HG02678 (cell line): ENCODE measurements at regions not wholly inside any gene's neighbourhood (a gene's known extent, or its start where the extent isn't known, plus 50 kb on each side); places are given as distances from the start of the nearest gene placed in this dataset.

Experiments
- ATAC-seq: cut with Tn5 transposase; IDR thresholded peaks from one replicate; pipeline ENCODE4 v1.9.1; 2021; ENCODE audit warnings: mild to moderate bottlenecking, moderate library complexity; ENCODE audit not compliant: unreplicated experiment

DNA sequence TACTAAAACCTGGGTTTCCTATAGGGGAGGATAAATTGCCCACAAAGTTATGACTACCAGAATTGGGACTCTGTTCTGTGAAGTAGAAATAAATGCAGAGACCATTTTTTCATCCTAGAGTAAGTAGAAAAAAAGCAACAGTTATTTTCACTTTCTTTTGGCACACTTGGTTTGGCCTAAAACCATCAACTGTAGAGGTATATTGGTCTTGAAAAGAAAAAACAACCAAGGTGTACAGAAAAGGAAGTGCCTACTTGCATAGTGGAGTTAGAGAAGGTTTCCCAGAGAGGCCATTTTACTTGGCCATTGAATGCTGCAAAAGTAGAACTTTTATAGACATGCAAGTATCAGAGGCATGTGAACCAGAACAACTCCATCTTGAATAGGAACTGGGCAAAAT is 89.4 kb upstream of the TACR1 start:
- peak; percentile 44 for ATAC-seq

DNA sequence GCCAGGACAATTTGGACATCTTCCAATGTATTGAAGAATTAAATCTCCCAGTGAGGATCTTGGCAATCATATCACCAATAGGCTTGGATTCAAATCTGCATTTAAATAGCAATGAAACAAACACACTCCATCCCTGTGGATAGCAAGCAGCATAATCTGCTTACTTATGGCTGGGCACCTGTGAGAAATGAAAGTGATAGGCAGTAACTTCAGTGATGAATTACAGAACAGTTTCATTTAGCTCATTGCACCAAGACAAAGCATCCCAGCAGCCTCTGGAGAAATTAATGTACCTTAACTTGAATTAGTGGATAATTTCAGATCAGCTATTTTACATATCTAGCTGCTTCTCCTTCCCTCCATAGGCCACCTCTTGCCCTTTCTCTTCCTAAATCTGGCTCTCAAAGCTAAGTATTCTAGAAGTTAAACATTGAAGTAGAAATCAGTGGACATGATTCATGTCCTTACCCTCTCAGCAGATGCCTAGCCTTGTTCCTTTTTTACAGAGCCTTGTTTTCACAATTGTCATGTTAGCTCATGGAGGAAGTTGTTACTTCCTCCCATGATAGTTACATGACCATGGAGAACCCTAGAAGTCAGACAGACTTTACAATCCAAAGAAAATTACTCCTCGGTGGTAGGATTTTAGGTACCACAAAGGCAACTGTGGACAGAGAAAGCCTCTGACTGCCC is 88.5 kb upstream of the TACR1 start:
- ATAC-seq: peak; percentile 53

DNA sequence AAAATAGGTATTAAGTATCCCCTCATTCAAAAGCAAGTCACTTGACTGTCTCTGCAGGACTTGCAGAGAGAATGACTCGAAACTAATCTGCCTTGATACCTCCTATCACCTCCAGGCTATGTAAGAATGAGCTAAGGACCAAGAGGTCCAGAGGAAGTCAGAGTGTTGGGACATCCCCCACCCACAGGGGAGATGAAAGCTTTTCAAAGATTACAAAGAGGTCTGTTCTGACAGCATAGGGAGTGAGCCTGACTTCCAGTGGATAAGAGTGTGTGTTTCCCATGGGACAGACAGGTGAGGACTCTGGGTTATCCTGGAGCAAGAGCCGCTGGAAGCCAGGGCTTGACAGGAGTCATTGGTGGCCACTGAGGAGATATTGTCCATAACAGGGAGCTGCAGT is 85.0 kb upstream of the TACR1 start:
- ATAC-seq: peak; percentile 45

DNA sequence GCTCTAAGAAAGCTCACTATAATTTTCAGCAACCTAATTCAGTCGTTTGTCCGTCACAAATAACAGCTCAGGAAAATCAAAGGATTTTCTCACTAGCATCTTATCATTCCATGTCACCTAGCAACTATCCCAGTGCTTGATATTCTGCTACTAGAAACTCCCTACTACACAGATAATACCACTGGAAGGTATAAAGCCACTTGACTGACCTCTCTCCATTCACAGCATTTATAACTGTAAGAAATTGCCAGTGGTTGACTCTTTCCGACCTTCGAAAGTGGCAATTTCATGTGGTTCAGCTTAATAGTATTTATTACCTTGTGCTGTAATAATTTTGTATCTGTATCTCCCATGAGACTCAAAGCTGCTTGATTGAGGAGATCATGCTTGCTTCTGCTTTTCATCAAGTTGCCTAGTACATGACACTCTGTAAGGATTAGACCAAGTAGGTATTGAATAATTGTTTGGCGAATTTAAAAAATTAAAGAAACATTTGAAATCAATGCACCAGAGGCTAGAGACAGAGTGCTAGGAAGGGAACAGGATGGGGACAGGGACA is 79.6 kb upstream of the TACR1 start:
- ATAC-seq: no peak

DNA sequence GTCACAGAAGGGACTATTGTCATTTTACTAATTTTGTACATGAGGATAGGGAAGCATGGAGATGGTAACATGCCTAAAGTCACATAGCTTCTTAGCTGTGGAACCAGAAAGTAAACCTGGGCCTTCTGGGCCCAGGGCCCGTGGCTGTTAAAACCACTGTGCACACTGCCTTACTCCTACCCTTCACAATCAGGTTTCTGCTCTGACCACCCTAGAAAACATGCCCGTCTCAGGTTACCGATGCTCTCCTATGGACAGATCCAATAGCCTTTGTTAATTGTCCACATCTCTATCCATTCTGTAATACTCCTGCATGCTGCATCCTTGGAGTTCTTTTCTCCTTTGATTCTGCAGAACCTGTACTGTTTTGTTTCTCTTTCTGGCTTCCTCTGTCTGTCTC is 79.0 kb upstream of the TACR1 start:
- ATAC-seq: no peak

DNA sequence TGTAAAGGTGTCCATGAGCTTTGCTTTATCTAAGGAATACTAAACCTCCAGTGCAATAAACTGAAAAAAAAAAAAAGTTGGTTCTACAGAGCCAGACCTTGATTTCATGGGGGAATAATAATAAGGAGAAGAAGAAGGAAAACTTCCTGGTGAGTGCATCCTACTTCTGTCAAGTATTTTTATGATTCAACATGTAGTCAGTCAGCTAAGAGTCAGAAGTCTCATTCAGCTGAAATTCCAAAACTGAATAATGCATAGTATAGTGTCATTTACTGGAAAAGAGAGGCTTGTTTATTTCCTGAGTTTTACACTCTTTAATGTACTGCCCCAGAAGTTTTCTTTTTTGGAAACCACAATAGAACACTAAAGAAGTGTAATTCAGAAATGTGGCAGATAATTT is 77.8 kb upstream of the TACR1 start:
- no peak for ATAC-seq

DNA sequence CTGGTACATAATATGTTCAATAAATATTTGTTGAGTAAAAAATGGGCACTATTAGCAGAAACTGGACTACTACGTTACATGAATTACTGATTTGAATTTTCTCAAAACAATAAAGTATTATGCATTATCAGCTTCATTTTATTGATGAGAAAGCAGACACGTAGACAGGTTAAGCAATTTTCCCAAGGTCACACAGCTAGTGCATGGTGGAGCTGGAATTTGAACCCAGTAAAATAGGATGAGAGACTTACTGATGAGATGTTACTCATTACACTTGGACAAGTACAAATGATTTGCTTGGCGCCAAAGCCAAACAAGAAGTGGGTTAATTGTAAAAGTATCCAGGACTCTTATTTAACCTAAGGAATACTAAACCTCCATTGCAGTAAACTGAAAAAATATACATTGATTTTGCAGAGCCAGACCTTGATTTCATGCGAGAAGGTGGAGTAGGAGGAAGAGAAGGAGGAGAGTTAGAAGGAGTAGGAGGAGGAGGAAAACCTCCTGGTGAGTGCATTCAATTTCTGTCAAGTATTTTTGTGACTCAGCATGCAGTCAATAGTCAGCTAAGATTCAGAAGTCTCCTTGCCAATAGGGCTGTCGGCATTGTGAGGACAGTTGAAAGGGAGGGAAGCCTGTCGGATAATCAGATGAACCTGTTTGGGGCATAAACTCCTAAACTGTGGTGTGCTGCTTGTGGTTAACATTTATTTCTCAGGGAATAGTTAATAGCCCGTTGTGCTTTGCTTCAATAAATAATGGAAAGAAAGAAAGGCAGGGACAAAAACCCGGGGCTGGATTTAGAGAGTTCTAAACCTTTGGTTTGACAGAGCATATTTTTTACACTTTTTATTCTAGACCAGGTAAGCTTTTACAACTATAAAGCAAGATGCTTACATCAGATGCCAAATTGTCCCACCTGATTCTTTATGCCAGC is 77.0 kb upstream of the TACR1 start:
- ATAC-seq: no peak

DNA sequence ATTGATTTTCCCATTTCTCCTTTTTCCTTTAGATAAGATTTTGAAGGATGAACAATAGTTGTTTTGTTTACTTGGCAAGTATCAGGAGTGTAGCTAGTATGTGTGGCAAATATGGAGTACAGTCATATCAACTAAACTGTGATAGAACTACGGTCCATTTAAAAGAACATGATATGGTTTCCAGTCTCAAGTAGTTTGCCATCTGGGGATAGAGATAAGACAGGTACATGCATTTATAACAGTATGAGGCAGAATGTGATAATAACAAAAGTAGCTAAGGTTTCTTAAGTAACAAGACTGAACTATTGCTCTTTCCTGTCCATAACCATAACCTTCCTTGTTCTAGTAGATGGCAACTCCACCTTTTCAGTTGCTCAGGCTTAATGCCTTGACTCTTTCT is 75.6 kb upstream of the TACR1 start:
- no peak for ATAC-seq

DNA sequence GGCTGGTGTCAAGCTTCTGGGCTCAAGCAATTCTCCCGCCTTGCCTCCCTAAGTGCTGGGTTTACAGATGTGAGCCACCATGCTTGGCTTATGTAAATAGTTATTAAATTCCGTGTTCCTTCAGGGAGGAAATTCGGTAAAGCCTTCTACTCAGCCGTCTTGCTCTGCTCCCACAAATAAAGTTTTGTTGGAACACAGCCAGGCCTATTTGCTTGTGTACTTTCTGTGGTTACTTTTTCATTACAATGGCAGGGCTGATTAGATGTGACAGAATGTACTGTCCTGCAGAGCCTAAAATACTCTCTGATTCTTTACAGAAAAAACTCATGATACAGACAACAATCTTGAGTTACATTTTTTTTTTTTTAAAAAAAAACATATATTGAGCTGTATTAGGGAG is 68.8 kb upstream of the TACR1 start:
- no peak for ATAC-seq

DNA sequence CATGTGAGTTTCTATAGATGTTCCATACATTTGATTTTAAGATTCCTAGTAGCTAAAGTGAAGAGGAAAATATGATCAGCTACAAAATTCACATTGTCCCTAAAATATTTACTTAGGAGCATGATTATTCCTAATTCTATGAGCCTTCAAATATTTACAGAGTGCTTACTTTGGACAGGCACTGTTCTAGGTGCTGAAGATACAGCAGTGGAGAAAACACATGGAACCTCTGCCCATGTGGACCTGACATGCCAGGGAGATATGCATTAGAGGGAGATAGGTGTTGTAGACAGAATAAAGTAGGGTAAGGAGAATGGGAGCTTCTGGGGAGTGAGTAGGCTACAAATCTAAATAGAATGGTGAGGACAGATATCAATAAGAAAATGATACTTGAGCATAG is 62.6 kb upstream of the TACR1 start:
- ATAC-seq: no peak

DNA sequence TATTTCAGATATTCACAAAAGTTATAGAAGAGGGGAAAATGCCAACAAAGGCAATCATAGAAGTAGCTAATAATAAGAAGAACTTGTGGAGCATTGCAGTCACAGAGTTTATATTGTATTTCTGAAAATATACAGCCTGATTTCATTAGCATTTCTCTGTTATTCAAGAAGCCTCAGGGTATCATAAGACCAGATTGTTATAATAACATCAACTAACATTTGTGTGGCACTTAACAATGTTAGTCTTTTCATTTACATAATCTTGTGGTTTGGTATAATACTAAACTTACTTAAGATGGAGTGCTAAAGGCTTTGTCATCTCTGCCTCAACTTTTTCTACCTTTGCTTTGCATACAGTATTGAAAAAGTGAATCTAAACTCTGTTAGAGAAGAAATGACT is 61.6 kb upstream of the TACR1 start:
- ATAC-seq: no peak

DNA sequence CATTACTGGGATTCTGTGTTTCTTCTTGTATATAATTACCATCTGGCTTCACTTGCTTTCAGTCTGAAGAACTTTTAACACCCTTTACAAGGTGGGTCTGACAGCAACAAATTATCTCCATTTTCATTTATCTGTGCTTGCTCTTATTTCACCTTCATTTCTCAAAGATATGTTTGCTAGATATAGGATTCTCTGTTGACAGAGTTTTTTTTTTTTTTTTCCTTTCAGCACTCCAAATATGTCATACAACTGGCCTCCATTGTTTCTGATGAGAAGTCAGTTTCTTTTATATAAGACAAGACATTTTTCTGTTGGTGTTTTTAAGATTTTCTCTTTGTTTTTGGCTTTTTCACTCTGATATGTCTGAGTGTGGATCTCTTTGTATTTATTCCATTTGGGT is 59.3 kb upstream of the TACR1 start:
- no peak for ATAC-seq

DNA sequence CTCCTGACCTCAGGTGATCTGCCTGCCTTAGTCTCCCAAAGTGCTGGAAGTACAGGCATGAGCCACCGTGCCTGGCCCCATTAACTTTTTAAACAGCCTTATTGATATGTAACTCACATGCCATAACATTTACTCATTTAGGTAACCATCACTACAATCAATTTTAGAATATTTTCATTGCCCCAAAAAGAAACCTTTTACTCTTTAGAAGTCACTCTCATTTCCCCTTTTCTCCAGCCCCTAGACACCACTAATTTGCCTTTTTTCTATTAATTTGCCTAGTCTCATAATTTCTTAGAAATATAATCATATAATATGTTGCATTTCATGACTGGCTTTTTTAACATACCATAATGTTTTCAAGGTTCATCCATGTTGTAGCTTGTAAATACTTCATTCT is 57.2 kb upstream of the TACR1 start:
- no peak for ATAC-seq

DNA sequence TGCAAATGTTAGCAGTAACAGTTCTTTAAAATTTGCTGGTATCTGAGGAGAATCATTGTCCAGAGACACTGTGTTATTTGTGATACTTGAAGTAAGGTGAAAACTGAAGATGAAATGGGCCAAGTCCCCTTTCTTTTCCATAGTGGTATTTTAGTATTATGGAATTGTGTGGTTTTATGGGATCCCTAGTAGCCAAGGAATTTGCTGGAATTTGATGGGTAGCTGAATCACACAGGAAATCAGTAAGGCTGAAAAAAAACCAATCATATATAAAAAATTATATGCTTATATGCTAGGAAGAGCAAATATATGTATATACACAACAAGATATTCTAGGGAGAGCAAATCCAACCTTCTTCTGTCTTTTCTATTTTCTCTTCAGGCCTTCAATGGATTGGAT is 54.2 kb upstream of the TACR1 start:
- ATAC-seq: no peak

DNA sequence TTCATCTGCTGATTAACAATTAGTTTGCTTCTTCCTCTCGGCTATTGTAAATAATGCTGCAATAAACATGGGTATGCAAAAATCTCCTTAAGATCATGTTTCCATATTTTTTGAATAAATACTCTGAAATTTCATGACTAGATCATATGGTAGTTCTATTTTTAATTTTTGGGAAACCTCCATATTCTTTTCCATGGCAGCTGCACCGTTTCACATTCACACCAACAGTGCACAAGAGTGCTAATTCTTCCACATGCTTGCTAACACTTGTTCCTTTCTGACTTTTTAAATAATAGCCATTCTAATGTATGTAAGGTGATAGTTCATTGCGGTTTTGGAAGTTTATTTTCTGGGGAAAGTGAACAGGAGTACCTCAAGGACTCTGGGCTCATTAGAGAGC is 52.6 kb upstream of the TACR1 start:
- ATAC-seq: no peak
